IPS-20b (cell line): ENCODE measurements at regions not wholly inside any gene's neighbourhood (a gene's known extent, or its start where the extent isn't known, plus 50 kb on each side); places are given as distances from the start of the nearest gene placed in this dataset.

Experiments
- H3K27ac ChIP-seq: one replicate; pipeline ENCODE4 v1.5.1; 2013; ENCODE audit warnings: low read length
- H3K27me3 ChIP-seq: 2 replicates; pipeline ENCODE4 v1.6.1; 2013; ENCODE audit warnings: mild to moderate bottlenecking, low read length, inconsistent platforms; ENCODE audit not compliant: insufficient read depth
- H3K36me3 ChIP-seq: 2 replicates; pipeline ENCODE4 v1.6.1; 2013; ENCODE audit warnings: low read depth, mild to moderate bottlenecking, inconsistent platforms, low read length, moderate library complexity; ENCODE audit not compliant: insufficient read depth
- H3K4me1 ChIP-seq: 2 replicates; pipeline ENCODE4 v1.6.1; 2013; ENCODE audit warnings: mild to moderate bottlenecking, control low read depth, inconsistent platforms, low read length, moderate library complexity; ENCODE audit not compliant: insufficient read depth
- H3K4me3 ChIP-seq: 2 replicates; pipeline ENCODE4 v1.5.1; 2013; ENCODE audit warnings: mild to moderate bottlenecking, low read length, inconsistent platforms
- H3K9ac ChIP-seq: 2 replicates; pipeline ENCODE4 v1.6.1; 2013; ENCODE audit warnings: low read depth, mild to moderate bottlenecking, inconsistent platforms, low read length, moderate library complexity
- H3K9me3 ChIP-seq: 2 replicates; pipeline ENCODE4 v1.6.1; 2013; ENCODE audit warnings: mild to moderate bottlenecking, low read depth, low read length, inconsistent platforms; ENCODE audit not compliant: insufficient read depth

DNA sequence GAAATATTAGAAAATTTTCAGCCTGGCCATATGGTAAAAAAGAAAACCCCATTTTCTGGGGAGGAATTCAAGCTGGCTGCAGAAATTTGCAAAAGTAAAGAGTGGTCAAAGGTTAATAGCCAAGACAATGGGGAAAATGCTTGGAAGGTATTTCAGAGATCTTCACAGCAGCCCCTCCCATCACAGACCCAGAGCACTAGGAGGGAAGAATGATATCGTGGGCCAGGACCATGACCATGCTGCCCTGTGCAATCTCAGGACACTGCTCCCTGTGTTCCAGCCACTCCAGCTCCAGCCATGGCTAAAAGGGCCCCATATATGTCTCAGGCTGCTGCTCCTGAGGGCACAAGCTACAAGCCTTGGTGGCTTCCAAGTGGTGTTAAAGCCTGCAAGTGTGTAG, 93.9 kb upstream of the AGAP1 start:
- Histone ChIP-seq H3K4me3 (no peak overlapping the region), H3K9me3 (peaks cover 7% of the 10 kb centered on the region), H3K4me1 (no peaks in the 10 kb centered on the region), H3K27ac (no peak overlapping the region), H3K36me3 (no peaks in the 10 kb centered on the region), H3K27me3 (no peaks in the 10 kb centered on the region), H3K9ac (no peak overlapping the region)

GRCh38 chr2:235402422-235402821, 91.4 kb upstream of the AGAP1 start:
- Histone ChIP-seq H3K4me1 (no peaks in the 10 kb centered on the region), H3K27ac (no peak overlapping the region), H3K36me3 (no peaks in the 10 kb centered on the region), H3K4me3 (no peak overlapping the region), H3K9me3 (peaks cover 7% of the 10 kb centered on the region), H3K27me3 (no peaks in the 10 kb centered on the region), H3K9ac (no peak overlapping the region)

DNA sequence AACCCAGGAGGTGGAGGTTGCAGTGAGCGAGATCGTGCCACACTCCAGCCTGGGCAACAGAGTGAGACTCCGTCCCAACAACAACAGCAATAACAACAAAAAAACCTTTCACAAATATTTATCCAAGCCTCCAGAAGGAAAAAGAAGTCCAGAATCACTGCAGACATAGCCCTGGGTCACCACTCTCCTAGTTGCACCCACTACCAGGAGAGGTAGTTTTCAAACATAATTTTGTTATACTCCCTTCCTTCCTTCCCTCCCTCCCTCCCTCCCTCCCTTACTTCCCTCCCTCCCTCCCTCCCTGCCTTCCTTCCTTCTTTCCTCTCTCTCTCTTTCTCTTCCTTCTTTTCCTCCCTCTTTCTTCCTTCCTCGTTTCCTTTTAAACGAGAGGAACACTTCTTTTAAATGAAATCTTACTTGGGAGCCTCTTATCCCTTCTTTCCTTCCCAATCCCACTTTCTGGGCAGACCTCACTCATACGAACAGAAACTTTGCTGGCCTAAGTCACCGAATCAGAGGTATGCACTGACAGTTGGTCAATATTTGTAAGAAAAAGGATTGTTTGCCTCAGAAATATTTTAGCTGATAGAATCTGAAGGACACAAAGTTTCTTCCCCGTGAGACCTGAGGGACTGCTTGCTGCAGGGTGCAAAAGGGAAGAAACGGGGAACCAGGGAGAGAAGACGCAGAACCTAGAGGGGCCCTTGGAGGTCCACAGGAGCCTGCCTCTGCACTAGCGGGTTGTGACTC, 88.1 kb upstream of the AGAP1 start:
- no peak overlapping the region for H3K9ac ChIP-seq
- H3K36me3 ChIP-seq: no peaks in the 10 kb centered on the region
- H3K27me3 ChIP-seq: no peaks in the 10 kb centered on the region
- no peaks in the 10 kb centered on the region for H3K4me1 ChIP-seq
- no peak overlapping the region for H3K27ac ChIP-seq
- no peak overlapping the region for H3K4me3 ChIP-seq
- no peaks in the 10 kb centered on the region for H3K9me3 ChIP-seq

GRCh38 chr2:235406430-235406829, 87.4 kb upstream of the AGAP1 start:
- Histone ChIP-seq H3K9ac (no peak overlapping the region), H3K9me3 (no peaks in the 10 kb centered on the region), H3K4me3 (no peak overlapping the region), H3K36me3 (no peaks in the 10 kb centered on the region), H3K27me3 (no peaks in the 10 kb centered on the region), H3K27ac (no peak overlapping the region), H3K4me1 (no peaks in the 10 kb centered on the region)

- Histone ChIP-seq H3K9me3 (no peaks in the 10 kb centered on the region), H3K36me3 (no peaks in the 10 kb centered on the region), H3K9ac (no peak overlapping the region), H3K27ac (no peak overlapping the region), H3K27me3 (no peaks in the 10 kb centered on the region), H3K4me1 (no peaks in the 10 kb centered on the region), H3K4me3 (no peak overlapping the region)
Measured at GRCh38 chr2:235411905-235412485, 81.8 kb upstream of the AGAP1 start.

DNA sequence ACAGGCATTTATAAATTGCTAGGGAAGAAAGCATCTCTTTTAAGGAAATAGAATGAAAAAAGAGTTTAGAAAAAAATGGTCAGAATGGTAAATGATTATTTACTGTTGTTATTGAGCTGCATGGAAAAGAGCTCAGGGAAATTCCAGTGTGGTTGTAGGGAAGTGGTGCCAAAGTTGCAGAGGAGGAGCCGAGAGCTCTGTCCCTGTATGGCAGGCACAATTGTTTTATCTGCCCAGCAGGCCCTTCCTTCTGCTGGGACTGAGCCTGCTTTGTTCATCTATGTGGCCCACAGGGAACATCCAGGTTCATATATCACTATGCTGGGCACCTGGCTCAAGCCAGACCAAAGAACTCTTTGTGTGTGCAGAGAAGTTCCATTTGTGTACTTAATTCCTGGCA, 80.8 kb upstream of the AGAP1 start:
- no peak overlapping the region for H3K4me3 ChIP-seq
- H3K9me3 ChIP-seq: no peaks in the 10 kb centered on the region
- H3K4me1 ChIP-seq: no peaks in the 10 kb centered on the region
- no peak overlapping the region for H3K27ac ChIP-seq
- H3K27me3 ChIP-seq: no peaks in the 10 kb centered on the region
- H3K9ac ChIP-seq: no peak overlapping the region
- H3K36me3 ChIP-seq: no peaks in the 10 kb centered on the region

DNA sequence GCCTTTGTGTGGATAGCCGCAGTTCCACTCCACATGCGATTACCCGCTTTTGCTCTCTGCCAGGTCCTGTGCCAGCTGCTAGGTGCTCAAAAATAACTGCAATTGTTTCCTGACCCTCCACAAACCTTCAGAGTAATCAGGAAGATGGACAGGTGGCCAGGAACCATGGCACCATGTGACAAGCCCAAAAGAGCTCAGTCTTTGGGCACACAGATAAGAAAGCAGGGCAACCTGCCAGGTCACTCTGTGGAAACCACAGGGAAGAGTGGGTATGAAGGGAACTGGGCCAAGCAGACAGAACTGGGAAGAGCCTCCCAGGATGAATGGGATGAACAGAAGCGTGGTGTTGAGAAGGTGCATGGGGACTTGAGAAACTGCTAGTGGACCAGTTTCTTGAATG, 79.4 kb upstream of the AGAP1 start:
- H3K36me3 ChIP-seq: no peaks in the 10 kb centered on the region
- no peaks in the 10 kb centered on the region for H3K9me3 ChIP-seq
- H3K4me1 ChIP-seq: no peaks in the 10 kb centered on the region
- no peak overlapping the region for H3K4me3 ChIP-seq
- H3K9ac ChIP-seq: no peak overlapping the region
- no peaks in the 10 kb centered on the region for H3K27me3 ChIP-seq
- no peak overlapping the region for H3K27ac ChIP-seq

DNA sequence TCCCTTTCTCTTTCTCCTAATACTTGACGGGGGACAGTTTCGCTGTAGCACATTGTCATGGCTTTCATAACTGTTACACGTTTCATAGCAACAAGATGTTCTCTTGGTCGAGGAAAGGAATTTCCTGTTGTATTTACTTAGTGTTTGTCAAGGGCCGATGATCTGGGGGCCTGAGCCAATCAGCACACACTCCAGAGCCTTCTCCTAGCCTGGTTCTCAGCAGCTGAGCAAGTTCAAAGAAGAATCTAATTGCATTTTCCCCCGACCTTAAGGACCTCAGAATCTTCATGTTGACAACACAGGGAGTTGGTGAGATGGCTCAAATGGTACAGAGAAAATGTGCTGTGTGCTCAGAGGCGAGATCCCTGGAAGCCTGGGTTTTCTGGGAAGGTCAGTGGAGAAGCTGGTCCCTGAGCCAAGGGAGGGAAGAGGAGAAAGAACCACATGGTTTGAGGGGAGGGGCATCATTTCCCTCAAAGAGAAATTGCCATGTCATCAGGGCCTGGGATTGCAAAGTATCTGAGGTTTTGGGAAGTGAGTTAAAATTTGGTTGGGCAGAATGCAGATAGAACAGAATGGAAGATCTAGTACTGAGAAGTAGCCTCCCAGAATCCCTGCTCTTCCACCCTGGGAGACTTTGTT, 76.9 kb upstream of the AGAP1 start:
- H3K27me3 ChIP-seq: no peaks in the 10 kb centered on the region
- no peak overlapping the region for H3K4me3 ChIP-seq
- H3K9ac ChIP-seq: no peak overlapping the region
- no peaks in the 10 kb centered on the region for H3K9me3 ChIP-seq
- no peak overlapping the region for H3K27ac ChIP-seq
- no peaks in the 10 kb centered on the region for H3K4me1 ChIP-seq
- H3K36me3 ChIP-seq: no peaks in the 10 kb centered on the region

DNA sequence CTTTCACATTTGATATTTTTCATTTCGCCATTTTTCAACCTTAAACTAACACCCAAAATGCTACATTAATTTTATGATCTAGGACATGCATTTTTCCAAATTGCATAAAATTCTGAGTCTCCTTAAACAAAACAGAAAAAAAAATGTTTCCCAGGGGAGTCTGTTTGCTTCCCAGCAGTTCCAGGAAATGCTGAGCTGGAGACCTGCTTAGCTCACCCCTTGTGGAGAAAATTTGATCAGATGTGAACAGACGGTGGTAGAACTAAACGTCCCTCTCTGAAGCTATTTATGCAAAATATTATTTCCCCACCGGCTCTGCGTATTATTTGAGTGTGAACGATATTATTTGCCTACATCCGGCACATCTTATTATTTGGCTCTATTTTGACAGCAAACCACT, 74.9 kb upstream of the AGAP1 start:
- Histone ChIP-seq H3K36me3 (no peaks in the 10 kb centered on the region), H3K27ac (no peak overlapping the region), H3K9me3 (no peaks in the 10 kb centered on the region), H3K4me3 (no peak overlapping the region), H3K4me1 (no peaks in the 10 kb centered on the region), H3K27me3 (no peaks in the 10 kb centered on the region), H3K9ac (no peak overlapping the region)

- no peak overlapping the region for H3K27ac ChIP-seq
- no peaks in the 10 kb centered on the region for H3K27me3 ChIP-seq
- H3K4me3 ChIP-seq: no peak overlapping the region
- H3K9ac ChIP-seq: no peak overlapping the region
- no peaks in the 10 kb centered on the region for H3K4me1 ChIP-seq
- no peaks in the 10 kb centered on the region for H3K36me3 ChIP-seq
- H3K9me3 ChIP-seq: 0 out of 2 replicates have a peak, but pooled peaks cover 7% of the 10 kb centered on the region
Measured at GRCh38 chr2:235419996-235420395, 73.8 kb upstream of the AGAP1 start.

DNA sequence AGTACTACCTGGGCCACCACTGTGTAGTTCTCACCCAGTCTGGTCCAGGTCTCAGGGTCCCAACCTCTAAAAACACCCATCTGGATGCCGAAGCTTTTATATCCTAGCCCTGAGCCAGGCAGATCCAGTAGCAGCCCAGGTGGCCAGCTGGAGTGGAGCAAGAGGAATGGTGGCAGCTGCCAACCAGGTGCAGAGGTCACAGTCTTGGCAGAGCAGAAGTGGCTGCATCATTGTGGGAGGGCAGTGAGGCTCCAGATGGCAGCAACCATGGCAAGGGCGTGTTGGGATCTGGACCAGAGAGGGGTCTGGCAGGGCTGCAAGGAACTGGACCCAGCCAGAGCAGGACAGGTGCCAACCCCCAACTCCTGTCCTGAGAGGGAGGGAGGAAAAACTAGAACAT, 72.2 kb upstream of the AGAP1 start:
- H3K27me3 ChIP-seq: no peaks in the 10 kb centered on the region
- no peak overlapping the region for H3K27ac ChIP-seq
- H3K9me3 ChIP-seq: 0 out of 2 replicates have a peak, but pooled peaks cover 7% of the 10 kb centered on the region
- no peaks in the 10 kb centered on the region for H3K4me1 ChIP-seq
- H3K36me3 ChIP-seq: no peaks in the 10 kb centered on the region
- no peak overlapping the region for H3K4me3 ChIP-seq
- no peak overlapping the region for H3K9ac ChIP-seq
